ENCODE measurements at regions not wholly inside any gene's neighbourhood (a gene's known extent, or its start where the extent isn't known, plus 50 kb on each side); places are given as distances from the start of the nearest gene placed in this dataset.

DNA sequence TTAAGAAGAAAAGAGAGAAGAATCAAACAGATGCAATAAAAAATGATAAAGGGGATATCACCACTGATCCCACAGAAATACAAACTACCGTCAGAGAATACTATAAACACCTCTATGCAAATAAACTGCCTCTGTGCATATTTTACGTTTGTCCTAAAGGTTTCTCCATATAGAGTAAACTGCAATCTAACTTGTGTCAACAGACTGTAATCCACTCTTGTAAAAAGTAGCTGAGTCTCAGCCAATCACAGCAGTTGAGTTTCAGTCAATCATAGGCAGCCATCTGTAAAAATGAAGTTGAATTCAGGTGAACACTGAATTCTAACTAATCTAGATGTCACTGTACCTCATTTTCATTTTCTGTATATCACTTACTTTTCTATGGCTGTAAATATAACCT, 112.2 kb upstream of the SYNCRIP start:
- TF ChIP-seq POLR2AphosphoS5 (IDR thresholded peaks at IDR 0.05) = no peak
- TF ChIP-seq POLR2A (IDR thresholded peaks at IDR 0.05) = no peak

Measured in prostate gland (tissue), 1 donor.